Mesenchymal stem cell (in vitro differentiated cells and primary cell): ENCODE measurements at regions not wholly inside any gene's neighbourhood (a gene's known extent, or its start where the extent isn't known, plus 50 kb on each side); places are given as distances from the start of the nearest gene placed in this dataset.

ENCODE experiments used
- DNase-seq: peaks from one replicate; pipeline ENCODE4 v3.0.0-alpha.2; 2013
- H2AFZ ChIP-seq: one replicate; pipeline ENCODE4 v1.6.1; 2013; ENCODE audit warnings: low read depth, mild to moderate bottlenecking, control low read depth, inconsistent platforms, low read length, moderate library complexity
- H2AK5ac ChIP-seq: 2 replicates; pipeline ENCODE4 v1.6.1; 2013; ENCODE audit warnings: low read length, moderate library complexity, mild to moderate bottlenecking, inconsistent platforms; ENCODE audit not compliant: severe bottlenecking
- H2BK120ac ChIP-seq: one replicate; pipeline ENCODE4 v1.6.1; 2013; ENCODE audit warnings: low read depth, mild to moderate bottlenecking, inconsistent platforms, low read length, moderate library complexity
- H2BK12ac ChIP-seq, 2 experiments: one replicate each; pipeline ENCODE4 v1.6.1; 2013; ENCODE audit warnings: inconsistent platforms in 2 of 2, low read length in 2 of 2, mild to moderate bottlenecking in 2 of 2, moderate library complexity in 2 of 2, control low read depth in 1 of 2
- H2BK15ac ChIP-seq: one replicate; pipeline ENCODE4 v1.6.1; 2013; ENCODE audit warnings: mild to moderate bottlenecking, low read depth, inconsistent platforms; ENCODE audit not compliant: poor library complexity, severe bottlenecking
- H2BK5ac ChIP-seq: 2 replicates; pipeline ENCODE4 v1.6.1; 2013; ENCODE audit warnings: low read depth, mild to moderate bottlenecking, low read length, control low read depth, inconsistent platforms; ENCODE audit not compliant: poor library complexity, severe bottlenecking
- H3K14ac ChIP-seq, 2 experiments: one replicate each; pipeline ENCODE4 v1.6.1; 2013; ENCODE audit warnings: inconsistent platforms in 2 of 2, low read length in 2 of 2, control low read depth in 1 of 2, mild to moderate bottlenecking in 1 of 2, moderate library complexity in 1 of 2
- H3K18ac ChIP-seq, 2 experiments: one replicate each; pipeline ENCODE4 v1.6.1; 2013; ENCODE audit warnings: inconsistent platforms in 2 of 2, low read length in 2 of 2, control low read depth in 1 of 2, low read depth in 1 of 2, mild to moderate bottlenecking in 1 of 2
- H3K23ac ChIP-seq, 2 experiments: one replicate each; pipeline ENCODE4 v1.6.1; 2013; ENCODE audit warnings: inconsistent platforms in 2 of 2, low read length in 2 of 2, mild to moderate bottlenecking in 2 of 2, moderate library complexity in 2 of 2, control low read depth in 1 of 2
- H3K27ac ChIP-seq: 2 replicates; pipeline ENCODE4 v1.5.1; 2013; ENCODE audit warnings: mild to moderate bottlenecking, moderate library complexity, low read length, control low read depth, inconsistent platforms; ENCODE audit not compliant: poor library complexity, severe bottlenecking
- H3K27me3 ChIP-seq, 2 experiments: 2 replicates each; pipeline versions ENCODE4 v1.6.1 to v1.7.0; 2013; ENCODE audit warnings: low read length in 2 of 2, mild to moderate bottlenecking in 2 of 2, moderate library complexity in 2 of 2, control low read depth in 1 of 2, inconsistent platforms in 1 of 2; ENCODE audit not compliant: control insufficient read depth in 1 of 2, insufficient read depth in 1 of 2
- H3K36me3 ChIP-seq, 2 experiments: 2 replicates each; pipeline versions ENCODE4 v1.6.1 to v1.7.0; 2013; ENCODE audit warnings: low read length in 2 of 2, control low read depth in 1 of 2, inconsistent platforms in 1 of 2, low read depth in 1 of 2, mild to moderate bottlenecking in 1 of 2; ENCODE audit not compliant: insufficient read depth in 2 of 2, control insufficient read depth in 1 of 2
- H3K4ac ChIP-seq, 2 experiments: one replicate each; pipeline ENCODE4 v1.6.1; 2013; ENCODE audit warnings: inconsistent platforms in 2 of 2, low read length in 2 of 2, mild to moderate bottlenecking in 2 of 2, moderate library complexity in 2 of 2, control low read depth in 1 of 2, low read depth in 1 of 2
- H3K4me1 ChIP-seq: 2 replicates; pipeline ENCODE4 v1.6.1; 2013; ENCODE audit warnings: low read depth, low read length, control low read depth; ENCODE audit not compliant: control insufficient read depth, insufficient read depth
- H3K4me2 ChIP-seq: 2 replicates; pipeline ENCODE4 v1.6.1; 2013; ENCODE audit warnings: low read length, mild to moderate bottlenecking, inconsistent platforms; ENCODE audit not compliant: poor library complexity, severe bottlenecking
- H3K4me3 ChIP-seq, 2 experiments: 2 replicates each; pipeline versions ENCODE4 v1.5.1 to v1.7.0; 2013; ENCODE audit warnings: low read length in 2 of 2, mild to moderate bottlenecking in 2 of 2, control low read depth in 1 of 2, low read depth in 1 of 2; ENCODE audit not compliant: insufficient read depth in 1 of 2
- H3K79me1 ChIP-seq: replicated peaks from 2 replicates; pipeline ENCODE4 v1.6.1; 2013; ENCODE audit warnings: mild to moderate bottlenecking, control low read depth, low read length, inconsistent platforms; ENCODE audit not compliant: poor library complexity, severe bottlenecking
- H3K9ac ChIP-seq: 2 replicates; pipeline ENCODE4 v1.7.0; 2013; ENCODE audit warnings: mild to moderate bottlenecking, low read length, moderate library complexity
- H3K9me3 ChIP-seq: 2 replicates; pipeline ENCODE4 v1.7.0; 2013; ENCODE audit warnings: mild to moderate bottlenecking, low read length; ENCODE audit not compliant: control insufficient read depth
- H4K8ac ChIP-seq: one replicate; pipeline ENCODE4 v1.6.1; 2013; ENCODE audit warnings: inconsistent platforms, mild to moderate bottlenecking, low read length, moderate library complexity
- H4K91ac ChIP-seq: one replicate; pipeline ENCODE4 v1.6.1; 2013; ENCODE audit warnings: mild to moderate bottlenecking, low read length, inconsistent platforms
- WGBS: methylation state at CpG from one replicate; pipeline ENCODE4 v1.1.7; 2013; ENCODE audit warnings: mixed read lengths; 5-methylcytosine and 5-hydroxymethylcytosine counted together

GRCh38 chr2:140144611-140145010 is 1364.4 kb upstream of the NXPH2 start:
- H2AK5ac ChIP-seq = no peak overlapping the region
- no peak overlapping the region for H3K4me3 ChIP-seq
- H3K27ac ChIP-seq = no peak overlapping the region
- WGBS = 100% methylated on average over 1 of the region's 2 CpGs
- H3K9me3 ChIP-seq = peaks cover 3% of the 10 kb centered on the region
- no peak overlapping the region for H3K23ac ChIP-seq
- H2BK5ac ChIP-seq = no peak overlapping the region
- no peaks in the 10 kb centered on the region for H3K36me3 ChIP-seq
- H3K9ac ChIP-seq = no peak overlapping the region
- no peak overlapping the region for H3K4me2 ChIP-seq
- no peak overlapping the region for H4K91ac ChIP-seq
- no peaks in the 10 kb centered on the region for H3K27me3 ChIP-seq
- H2BK15ac ChIP-seq = no peak overlapping the region
- no peak overlapping the region for H2BK120ac ChIP-seq
- no peaks in the 10 kb centered on the region for H3K79me1 ChIP-seq
- no peak for DNase-seq
- H2AFZ ChIP-seq = no peak overlapping the region
- H2BK12ac ChIP-seq = no peak overlapping the region
- no peak overlapping the region for H3K4ac ChIP-seq
- H4K8ac ChIP-seq = no peak overlapping the region
- no peak overlapping the region for H3K18ac ChIP-seq
- H3K14ac ChIP-seq = no peak overlapping the region
- H3K4me1 ChIP-seq = no peaks in the 10 kb centered on the region

- H2BK12ac ChIP-seq = no peak overlapping the region
- no peaks in the 10 kb centered on the region for H3K4me1 ChIP-seq
- H2BK120ac ChIP-seq = no peak overlapping the region
- H3K14ac ChIP-seq = no peak overlapping the region
- H2BK15ac ChIP-seq = no peak overlapping the region
- H3K4me2 ChIP-seq = no peak overlapping the region
- peaks cover 3% of the 10 kb centered on the region for H3K9me3 ChIP-seq
- H3K27ac ChIP-seq = no peak overlapping the region
- no peak overlapping the region for H3K4ac ChIP-seq
- no peak overlapping the region for H3K18ac ChIP-seq
- H2AFZ ChIP-seq = no peak overlapping the region
- H3K27me3 ChIP-seq = no peaks in the 10 kb centered on the region
- H3K9ac ChIP-seq = no peak overlapping the region
- no peak overlapping the region for H4K8ac ChIP-seq
- no peak for DNase-seq
- H2AK5ac ChIP-seq = no peak overlapping the region
- no peak overlapping the region for H3K4me3 ChIP-seq
- H3K36me3 ChIP-seq = no peaks in the 10 kb centered on the region
- 99% methylated on average over 4 of the region's 6 CpGs for WGBS
- no peak overlapping the region for H2BK5ac ChIP-seq
- no peak overlapping the region for H3K23ac ChIP-seq
- no peak overlapping the region for H4K91ac ChIP-seq
- no peaks in the 10 kb centered on the region for H3K79me1 ChIP-seq
These were observed 1358.5 kb upstream of the NXPH2 start for GRCh38 chr2:140138736-140139135.

GRCh38 chr2:140136861-140137260 is 1356.7 kb upstream of the NXPH2 start:
- Histone ChIP-seq H2AFZ (no peak overlapping the region), H2BK15ac (no peak overlapping the region), H3K23ac (no peak overlapping the region), H2BK5ac (no peak overlapping the region), H3K4me2 (no peak overlapping the region), H3K9me3 (peaks cover 3% of the 10 kb centered on the region), H2BK120ac (no peak overlapping the region), H2AK5ac (no peak overlapping the region), H4K8ac (no peak overlapping the region), H3K9ac (no peak overlapping the region), H3K27ac (no peak overlapping the region), H4K91ac (no peak overlapping the region), H3K79me1 (no peaks in the 10 kb centered on the region), H3K36me3 (no peaks in the 10 kb centered on the region), H3K4me1 (no peaks in the 10 kb centered on the region), H3K18ac (no peak overlapping the region), H3K14ac (no peak overlapping the region), H2BK12ac (no peak overlapping the region), H3K4me3 (no peak overlapping the region), H3K4ac (no peak overlapping the region), H3K27me3 (no peaks in the 10 kb centered on the region)
- no CpG with 5 or more reads among the region's 1 CpG for WGBS
- no peak for DNase-seq

- Histone ChIP-seq H2AK5ac (no peak overlapping the region), H2BK15ac (no peak overlapping the region), H3K4ac (no peak overlapping the region), H4K91ac (no peak overlapping the region), H3K4me3 (no peak overlapping the region), H3K18ac (no peak overlapping the region), H2BK5ac (no peak overlapping the region), H4K8ac (no peak overlapping the region), H3K27me3 (no peaks in the 10 kb centered on the region), H3K4me1 (no peaks in the 10 kb centered on the region), H3K9me3 (peaks cover 3% of the 10 kb centered on the region), H3K36me3 (no peaks in the 10 kb centered on the region), H2BK120ac (no peak overlapping the region), H3K27ac (no peak overlapping the region), H3K9ac (no peak overlapping the region), H3K23ac (no peak overlapping the region), H3K4me2 (no peak overlapping the region), H2AFZ (no peak overlapping the region), H2BK12ac (no peak overlapping the region), H3K14ac (no peak overlapping the region), H3K79me1 (no peaks in the 10 kb centered on the region)
- no peak for DNase-seq
These were observed 1356.2 kb upstream of the NXPH2 start for GRCh38 chr2:140136366-140136765.
